GM19240 (cell line): ENCODE measurements at regions not wholly inside any gene's neighbourhood (a gene's known extent, or its start where the extent isn't known, plus 50 kb on each side); places are given as distances from the start of the nearest gene placed in this dataset.

Source experiments
- DNase-seq: peaks from one replicate; pipeline ENCODE4 v3.0.0; 2011; ENCODE audit warnings: low spot score; ENCODE audit not compliant: insufficient read length

GRCh38 chr7:12741951-12742575 lies 54.6 kb downstream of the ARL4A start:
- no peak for DNase-seq

GRCh38 chr7:12746211-12746610 lies 58.8 kb downstream of the ARL4A start:
- DNase-seq = no peak

- no peak for DNase-seq
Measured at GRCh38 chr7:12747687-12748306, 60.4 kb downstream of the ARL4A start.

GRCh38 chr7:12749069-12749468 lies 61.6 kb downstream of the ARL4A start:
- DNase-seq = no peak

GRCh38 chr7:12749746-12750145 lies 62.3 kb downstream of the ARL4A start:
- no peak for DNase-seq

- DNase-seq = no peak
Measured at GRCh38 chr7:12751764-12752163, 64.3 kb downstream of the ARL4A start.

GRCh38 chr7:12754179-12754578 lies 66.7 kb downstream of the ARL4A start:
- DNase-seq = no peak

GRCh38 chr7:12756821-12757220 lies 69.4 kb downstream of the ARL4A start:
- DNase-seq = no peak

GRCh38 chr7:12757443-12757842 lies 70.0 kb downstream of the ARL4A start:
- no peak for DNase-seq

- DNase-seq = no peak
Measured at GRCh38 chr7:12759151-12759550, 71.7 kb downstream of the ARL4A start.

GRCh38 chr7:12761111-12761510 lies 73.7 kb downstream of the ARL4A start:
- no peak for DNase-seq

- no peak for DNase-seq
Measured at GRCh38 chr7:12761691-12762090, 74.3 kb downstream of the ARL4A start.

GRCh38 chr7:12764458-12764891 lies 77.0 kb downstream of the ARL4A start:
- no peak for DNase-seq

- DNase-seq = no peak
Measured at GRCh38 chr7:12765431-12766100, 78.1 kb downstream of the ARL4A start.

- DNase-seq = no peak
Measured at GRCh38 chr7:12766416-12766815, 79.0 kb downstream of the ARL4A start.

- no peak for DNase-seq
Measured at GRCh38 chr7:12768948-12769347, 81.5 kb downstream of the ARL4A start.

- no peak for DNase-seq
Measured at GRCh38 chr7:12769444-12769843, 82.0 kb downstream of the ARL4A start.

GRCh38 chr7:12770227-12770975 lies 83.0 kb downstream of the ARL4A start:
- no peak for DNase-seq

GRCh38 chr7:12771378-12771877 lies 84.0 kb downstream of the ARL4A start:
- no peak for DNase-seq

GRCh38 chr7:12772768-12773167 lies 85.3 kb downstream of the ARL4A start:
- no peak for DNase-seq

- DNase-seq = no peak
Measured at GRCh38 chr7:12777257-12777656, 89.8 kb downstream of the ARL4A start.

GRCh38 chr7:12779947-12780346 lies 92.5 kb downstream of the ARL4A start:
- no peak for DNase-seq
